Activated naive CD4-positive, alpha-beta T cell treated with anti-CD3 and anti-CD28 coated beads, Interleukin-2, amount 50 U/mL, for 24 hours (primary cell): ENCODE measurements at regions not wholly inside any gene's neighbourhood (a gene's known extent, or its start where the extent isn't known, plus 50 kb on each side); places are given as distances from the start of the nearest gene placed in this dataset.
"Not testable (repeated sequence)": the region's sequence is repeated elsewhere in the genome, so short reads cannot be mapped to it uniquely, and the experiment has no call there.

Experiments used
- H3K27ac Mint-ChIP-seq: one replicate; pipeline ENCODE4 v1.8.0; 2021; ENCODE audit warnings: mild to moderate bottlenecking, mixed read lengths
- H3K27me3 Mint-ChIP-seq: one replicate; pipeline ENCODE4 v1.8.0; 2021; ENCODE audit warnings: mixed read lengths
- H3K36me3 Mint-ChIP-seq: one replicate; pipeline ENCODE4 v1.8.0; 2021; ENCODE audit warnings: mixed read lengths
- H3K4me1 Mint-ChIP-seq: one replicate; pipeline ENCODE4 v1.8.0; 2021; ENCODE audit warnings: mixed read lengths
- H3K4me3 Mint-ChIP-seq: one replicate; pipeline ENCODE4 v1.8.0; 2021; ENCODE audit warnings: mild to moderate bottlenecking, mixed read lengths
- H3K9me3 Mint-ChIP-seq: one replicate; pipeline ENCODE4 v1.8.0; 2021; ENCODE audit warnings: mixed read lengths

- Mint-ChIP-seq H3K27ac (no peak overlapping the region), H3K4me3 (no peak overlapping the region), H3K36me3 (no peaks in the 10 kb centered on the region), H3K27me3 (peaks cover 6% of the 10 kb centered on the region), H3K4me1 (no peaks in the 10 kb centered on the region), H3K9me3 (peaks cover 5% of the 10 kb centered on the region)
Observed at GRCh38 chr3:151675858-151676615, 57.7 kb upstream of the AADACL2 start.

- H3K27ac Mint-ChIP-seq: no peak overlapping the region
- H3K4me3 Mint-ChIP-seq: no peak overlapping the region
- peaks cover 5% of the 10 kb centered on the region for H3K9me3 Mint-ChIP-seq
- no peaks in the 10 kb centered on the region for H3K36me3 Mint-ChIP-seq
- peaks cover 4% of the 10 kb centered on the region for H3K27me3 Mint-ChIP-seq
- H3K4me1 Mint-ChIP-seq: no peaks in the 10 kb centered on the region
Observed at GRCh38 chr3:151673974-151674373, 59.8 kb upstream of the AADACL2 start.

GRCh38 chr3:151667762-151668161, 66.0 kb upstream of the AADACL2 start:
- not testable (repeated sequence) for H3K4me1 Mint-ChIP-seq, H3K4me3 Mint-ChIP-seq, H3K9me3 Mint-ChIP-seq, H3K27ac Mint-ChIP-seq, H3K27me3 Mint-ChIP-seq, H3K36me3 Mint-ChIP-seq

GRCh38 chr3:151660885-151661284, 72.8 kb upstream of the AADACL2 start:
- Mint-ChIP-seq H3K36me3 (no peaks in the 10 kb centered on the region), H3K27me3 (no peaks in the 10 kb centered on the region), H3K4me1 (no peaks in the 10 kb centered on the region), H3K9me3 (no peaks in the 10 kb centered on the region), H3K4me3 (no peak overlapping the region), H3K27ac (no peak overlapping the region)

- H3K36me3 Mint-ChIP-seq: no peaks in the 10 kb centered on the region
- peaks cover 5% of the 10 kb centered on the region for H3K9me3 Mint-ChIP-seq
- peaks cover 8% of the 10 kb centered on the region for H3K27me3 Mint-ChIP-seq
- H3K27ac Mint-ChIP-seq: no peak overlapping the region
- no peaks in the 10 kb centered on the region for H3K4me1 Mint-ChIP-seq
- no peak overlapping the region for H3K4me3 Mint-ChIP-seq
Observed at GRCh38 chr3:151644986-151645385, 88.7 kb upstream of the AADACL2 start.

GRCh38 chr3:151644020-151644620, 89.6 kb upstream of the AADACL2 start:
- H3K4me1 Mint-ChIP-seq: no peaks in the 10 kb centered on the region
- H3K27ac Mint-ChIP-seq: no peak overlapping the region
- no peak overlapping the region for H3K4me3 Mint-ChIP-seq
- H3K9me3 Mint-ChIP-seq: peaks cover 5% of the 10 kb centered on the region
- no peaks in the 10 kb centered on the region for H3K36me3 Mint-ChIP-seq
- peaks cover 8% of the 10 kb centered on the region for H3K27me3 Mint-ChIP-seq

- Mint-ChIP-seq H3K4me3 (no peak overlapping the region), H3K9me3 (peaks cover 5% of the 10 kb centered on the region), H3K4me1 (no peaks in the 10 kb centered on the region), H3K27ac (no peak overlapping the region), H3K27me3 (peaks cover 5% of the 10 kb centered on the region), H3K36me3 (no peaks in the 10 kb centered on the region)
Observed at GRCh38 chr3:151639418-151639740, 94.3 kb upstream of the AADACL2 start.

GRCh38 chr3:151638555-151639417, 94.9 kb upstream of the AADACL2 start:
- Mint-ChIP-seq H3K27me3 (peaks cover 5% of the 10 kb centered on the region), H3K27ac (no peak overlapping the region), H3K4me1 (no peaks in the 10 kb centered on the region), H3K9me3 (peaks cover 5% of the 10 kb centered on the region), H3K4me3 (no peak overlapping the region), H3K36me3 (no peaks in the 10 kb centered on the region)

GRCh38 chr3:151635905-151636304, 97.8 kb upstream of the AADACL2 start:
- Mint-ChIP-seq H3K36me3 (no peaks in the 10 kb centered on the region), H3K4me3 (no peak overlapping the region), H3K9me3 (no peaks in the 10 kb centered on the region), H3K27me3 (peaks cover 2% of the 10 kb centered on the region), H3K27ac (no peak overlapping the region), H3K4me1 (no peaks in the 10 kb centered on the region)

GRCh38 chr3:151631946-151632345, 101.8 kb upstream of the AADACL2 start:
- Mint-ChIP-seq H3K36me3 (no peaks in the 10 kb centered on the region), H3K4me3 (no peak overlapping the region), H3K9me3 (no peaks in the 10 kb centered on the region), H3K27me3 (peaks cover 2% of the 10 kb centered on the region), H3K27ac (no peak overlapping the region), H3K4me1 (no peaks in the 10 kb centered on the region)

- Mint-ChIP-seq H3K4me3 (no peak overlapping the region), H3K9me3 (no peaks in the 10 kb centered on the region), H3K27ac (peak overlapping the region; percentile 19), H3K4me1 (no peaks in the 10 kb centered on the region), H3K27me3 (peaks cover 2% of the 10 kb centered on the region), H3K36me3 (no peaks in the 10 kb centered on the region)
Observed at GRCh38 chr3:151630938-151631441, 102.7 kb upstream of the AADACL2 start.

- Mint-ChIP-seq H3K4me3 (no peak overlapping the region), H3K36me3 (no peaks in the 10 kb centered on the region), H3K27me3 (no peaks in the 10 kb centered on the region), H3K9me3 (no peaks in the 10 kb centered on the region), H3K4me1 (no peaks in the 10 kb centered on the region), H3K27ac (no peak overlapping the region)
Observed at GRCh38 chr3:151630035-151630434, 103.7 kb upstream of the AADACL2 start.

GRCh38 chr3:151625586-151625985, 108.1 kb upstream of the AADACL2 start:
- Mint-ChIP-seq H3K27me3 (no peaks in the 10 kb centered on the region), H3K4me3 (no peak overlapping the region), H3K4me1 (no peaks in the 10 kb centered on the region), H3K27ac (no peak overlapping the region), H3K36me3 (no peaks in the 10 kb centered on the region), H3K9me3 (no peaks in the 10 kb centered on the region)

GRCh38 chr3:151625086-151625485, 108.6 kb upstream of the AADACL2 start:
- Mint-ChIP-seq H3K36me3 (no peaks in the 10 kb centered on the region), H3K4me3 (no peak overlapping the region), H3K9me3 (no peaks in the 10 kb centered on the region), H3K4me1 (no peaks in the 10 kb centered on the region), H3K27ac (no peak overlapping the region), H3K27me3 (no peaks in the 10 kb centered on the region)

- Mint-ChIP-seq H3K9me3 (no peaks in the 10 kb centered on the region), H3K27ac (no peak overlapping the region), H3K4me3 (no peak overlapping the region), H3K4me1 (no peaks in the 10 kb centered on the region), H3K36me3 (no peaks in the 10 kb centered on the region), H3K27me3 (no peaks in the 10 kb centered on the region)
Observed at GRCh38 chr3:151620071-151620470, 113.7 kb upstream of the AADACL2 start.

GRCh38 chr3:151615464-151615863, 118.3 kb upstream of the AADACL2 start:
- Mint-ChIP-seq H3K36me3 (no peaks in the 10 kb centered on the region), H3K27me3 (no peaks in the 10 kb centered on the region), H3K9me3 (no peaks in the 10 kb centered on the region), H3K4me1 (no peaks in the 10 kb centered on the region), H3K27ac (no peak overlapping the region), H3K4me3 (no peak overlapping the region)
